Fibroblast of lung (primary cell): ENCODE measurements at regions not wholly inside any gene's neighbourhood (a gene's known extent, or its start where the extent isn't known, plus 50 kb on each side); places are given as distances from the start of the nearest gene placed in this dataset.

Source experiments
- EZH2 ChIP-seq: IDR thresholded peaks from 2 replicates; pipeline ENCODE4 v1.5.1; 2012; ENCODE audit warnings: low read length, control low read depth, mild to moderate bottlenecking; ENCODE audit errors: missing control alignments
- TF ChIP-seq, protein P1 (sequence below), 2 donors: IDR thresholded peaks in 1 of 2; conservative IDR thresholded peaks in 1 of 2; 1 replicate in 1 of 2; 2 replicates in 1 of 2; pipeline ENCODE4 v1.5.1; 2011 to 2012; ENCODE audit warnings: low read length in 2 of 2, control low read depth in 1 of 2, inconsistent platforms in 1 of 2, low read depth in 1 of 2, mild to moderate bottlenecking in 1 of 2

- TF ChIP-seq, protein P1, sequence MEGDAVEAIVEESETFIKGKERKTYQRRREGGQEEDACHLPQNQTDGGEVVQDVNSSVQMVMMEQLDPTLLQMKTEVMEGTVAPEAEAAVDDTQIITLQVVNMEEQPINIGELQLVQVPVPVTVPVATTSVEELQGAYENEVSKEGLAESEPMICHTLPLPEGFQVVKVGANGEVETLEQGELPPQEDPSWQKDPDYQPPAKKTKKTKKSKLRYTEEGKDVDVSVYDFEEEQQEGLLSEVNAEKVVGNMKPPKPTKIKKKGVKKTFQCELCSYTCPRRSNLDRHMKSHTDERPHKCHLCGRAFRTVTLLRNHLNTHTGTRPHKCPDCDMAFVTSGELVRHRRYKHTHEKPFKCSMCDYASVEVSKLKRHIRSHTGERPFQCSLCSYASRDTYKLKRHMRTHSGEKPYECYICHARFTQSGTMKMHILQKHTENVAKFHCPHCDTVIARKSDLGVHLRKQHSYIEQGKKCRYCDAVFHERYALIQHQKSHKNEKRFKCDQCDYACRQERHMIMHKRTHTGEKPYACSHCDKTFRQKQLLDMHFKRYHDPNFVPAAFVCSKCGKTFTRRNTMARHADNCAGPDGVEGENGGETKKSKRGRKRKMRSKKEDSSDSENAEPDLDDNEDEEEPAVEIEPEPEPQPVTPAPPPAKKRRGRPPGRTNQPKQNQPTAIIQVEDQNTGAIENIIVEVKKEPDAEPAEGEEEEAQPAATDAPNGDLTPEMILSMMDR (conservative IDR thresholded peaks at IDR 0.05 in 1 of 2, IDR thresholded peaks at IDR 0.05 in 1 of 2; ENCODE audit: low read depth in 1 of 2, low read length in 2 of 2): no peak
- TF ChIP-seq EZH2: no peak
These were observed 76.0 kb downstream of the ATPSCKMT start for GRCh38 chr5:10173716-10174115.
